HCT116 (cell line): ENCODE measurements at regions not wholly inside any gene's neighbourhood (a gene's known extent, or its start where the extent isn't known, plus 50 kb on each side); places are given as distances from the start of the nearest gene placed in this dataset.

Source experiments
- ATAC-seq: fragments of 200-7000 bp; cut with Tn5 transposase; 2 replicates; pipeline ENCODE4 v1.9.1; 2020; ENCODE audit warnings: mild to moderate bottlenecking, moderate library complexity
- BruUV-seq: library from RNA; stranded (reverse); fragments of 400-500 nt; replicated peaks from 2 replicates; lab custom pipeline; 2021; lab: Mats Ljungman, UMichigan
- CTCF ChIA-PET: fragments of 300-600 bp; sonication (Branson Sonifier 250); formaldehyde crosslinking; loops from one replicate; lab custom pipeline; 2021; ENCODE audit warnings: antibody characterized with exemption; lab: Charles Lee
- POLR2A ChIA-PET: fragments of 300-600, 350-600 bp; sonication (Branson Sonifier 250); formaldehyde crosslinking; loops from one replicate; lab custom pipeline; 2021; ENCODE audit warnings: antibody characterized with exemption; lab: Charles Lee
- RAD21 ChIA-PET, 2 experiments: fragments of 300-600 bp; sonication (Branson Sonifier 250); formaldehyde crosslinking; loops; one replicate each; lab custom pipeline; 2023; ENCODE audit warnings: low total read pairs in 2 of 2; ENCODE audit not compliant: uncharacterized antibody in 2 of 2, unreplicated experiment in 2 of 2, low non-redundant PET in 1 of 2; lab: Charles Lee
- DNase-seq: peaks from one replicate; pipeline ENCODE4 v3.0.0-alpha.2; 2010; ENCODE audit warnings: low read depth, low spot score
- H2AFZ ChIP-seq: fragments of 200-600 bp; shearing (Covaris generic), sonication (generic); 2 replicates; pipeline ENCODE4 v1.6.1; 2017; ENCODE audit warnings: low read depth, mixed run types, mixed read lengths, antibody characterized with exemption, low read length; ENCODE audit not compliant: poor library complexity, severe bottlenecking
- H3K27ac ChIP-seq: 2 replicates; pipeline ENCODE4 v1.5.1; 2012; ENCODE audit warnings: low read depth, low read length
- H3K27me3 ChIP-seq: fragments of 200-600 bp; sonication (generic); 2 replicates; pipeline ENCODE4 v1.6.1; 2016; ENCODE audit warnings: mixed run types, low read length, mixed read lengths; ENCODE audit not compliant: insufficient read depth
- H3K36me3 ChIP-seq, 2 experiments: fragments of 200-500 bp in 1 of 2; fragments of 200-600 bp in 1 of 2; sonication (Bioruptor generic) in 1 of 2; sonication (generic) in 1 of 2; 2 replicates each; pipeline versions ENCODE4 v1.5.1 to v1.6.1; 2014 to 2016; ENCODE audit warnings: low read length in 2 of 2, inconsistent platforms in 1 of 2, mixed read lengths in 1 of 2, mixed run types in 1 of 2; ENCODE audit not compliant: insufficient read depth in 2 of 2, control insufficient read depth in 1 of 2
- H3K4me1 ChIP-seq, 2 experiments: fragments of 200-600 bp in 1 of 2; sonication (generic) in 1 of 2; 2 replicates each; pipeline versions ENCODE4 v1.5.1 to v1.6.1; 2012 to 2017; ENCODE audit warnings: low read length in 2 of 2, inconsistent platforms in 1 of 2, mild to moderate bottlenecking in 1 of 2, mixed read lengths in 1 of 2, mixed run types in 1 of 2, moderate library complexity in 1 of 2; ENCODE audit not compliant: insufficient read depth in 2 of 2, control insufficient read depth in 1 of 2
- H3K4me2 ChIP-seq: fragments of 200-600 bp; sonication (generic); 2 replicates; pipeline ENCODE4 v1.6.1; 2017; ENCODE audit warnings: mixed run types, low read length, mixed read lengths
- H3K4me3 ChIP-seq, 2 experiments: fragments of 200-600 bp in 1 of 2; sonication (generic) in 1 of 2; replicated peaks in 1 of 2; 2 replicates each; pipeline ENCODE4 v1.5.1; 2011 to 2016; ENCODE audit warnings: low read length in 2 of 2, control low read depth in 1 of 2, low read depth in 1 of 2, mild to moderate bottlenecking in 1 of 2, mixed read lengths in 1 of 2, mixed run types in 1 of 2
- H3K79me2 ChIP-seq: fragments of 200-600 bp; sonication (generic); 2 replicates; pipeline ENCODE4 v1.6.1; 2017; ENCODE audit warnings: mild to moderate bottlenecking, mixed run types, low read length, moderate library complexity, mixed read lengths; ENCODE audit not compliant: insufficient read depth
- H3K9ac ChIP-seq: fragments of 200-600 bp; sonication (generic); 2 replicates; pipeline ENCODE4 v1.6.1; 2016; ENCODE audit warnings: low read length, mixed read lengths
- H3K9me2 ChIP-seq: fragments of 200-600 bp; sonication (generic), shearing (Covaris generic); 2 replicates; pipeline ENCODE4 v1.6.1; 2017; ENCODE audit warnings: mixed run types, mild to moderate bottlenecking, moderate library complexity; ENCODE audit not compliant: insufficient read depth
- H3K9me3 ChIP-seq, 2 experiments: fragments of 200-500 bp in 1 of 2; fragments of 200-600 bp in 1 of 2; sonication (Bioruptor generic) in 1 of 2; sonication (generic) in 1 of 2; 2 replicates each; pipeline ENCODE4 v1.6.1; 2014 to 2017; ENCODE audit warnings: low read length in 2 of 2, mixed read lengths in 2 of 2, inconsistent platforms in 1 of 2, low read depth in 1 of 2, mild to moderate bottlenecking in 1 of 2, mixed run types in 1 of 2, moderate library complexity in 1 of 2; ENCODE audit not compliant: control insufficient read depth in 1 of 2, insufficient read depth in 1 of 2
- H4K20me1 ChIP-seq: fragments of 200-600 bp; sonication (generic), shearing (Covaris generic); 2 replicates; pipeline ENCODE4 v1.6.1; 2017; ENCODE audit warnings: mixed run types, mild to moderate bottlenecking, moderate library complexity; ENCODE audit not compliant: insufficient read depth
- CBX3 ChIP-seq: IDR thresholded peaks from 2 replicates; pipeline ENCODE4 v1.6.1; 2012; ENCODE audit warnings: low read depth
- CTCF ChIP-seq, 3 experiments: fragments of 200-600 bp in 1 of 3; sonication (generic) in 1 of 3; IDR thresholded peaks in 2 of 3; conservative IDR thresholded peaks in 1 of 3; 2 replicates each; pipeline ENCODE4 v1.5.1; 2012 to 2017; ENCODE audit warnings: low read depth in 2 of 3, low read length in 2 of 3, antibody characterized with exemption in 1 of 3, borderline replicate concordance in 1 of 3, control low read depth in 1 of 3, mild to moderate bottlenecking in 1 of 3, mixed read lengths in 1 of 3, mixed run types in 1 of 3, moderate library complexity in 1 of 3; ENCODE audit not compliant: insufficient read depth in 1 of 3
- EGR1 ChIP-seq: IDR thresholded peaks from 2 replicates; pipeline ENCODE4 v1.6.1; 2012; ENCODE audit warnings: low read depth
- ELF1 ChIP-seq: IDR thresholded peaks from 2 replicates; pipeline ENCODE4 v1.6.1; 2012; ENCODE audit warnings: low read depth, borderline replicate concordance
- EZH2 ChIP-seq: fragments of 200-600 bp; sonication (generic); IDR thresholded peaks from 2 replicates; pipeline ENCODE4 v1.6.1; 2017; ENCODE audit warnings: antibody characterized with exemption, mixed run types
- FOSL1 ChIP-seq: IDR thresholded peaks from 2 replicates; pipeline ENCODE4 v1.6.1; 2012; ENCODE audit warnings: low read depth
- JUND ChIP-seq: IDR thresholded peaks from 2 replicates; pipeline ENCODE4 v1.6.1; 2012
- POLR2A ChIP-seq: IDR thresholded peaks from 2 replicates; pipeline ENCODE4 v1.7.0; 2011; ENCODE audit warnings: borderline replicate concordance; ENCODE audit not compliant: insufficient read depth, insufficient read length; ENCODE audit errors: extremely low read depth
- SIN3A ChIP-seq: IDR thresholded peaks from 2 replicates; pipeline ENCODE4 v1.6.1; 2012; ENCODE audit warnings: low read depth
- TCF7L2 ChIP-seq: IDR thresholded peaks from 2 replicates; pipeline ENCODE4 v1.7.0; 2011; ENCODE audit warnings: borderline replicate concordance, inconsistent platforms; ENCODE audit not compliant: insufficient read depth, insufficient read length; ENCODE audit errors: extremely low read depth
- YY1 ChIP-seq: IDR thresholded peaks from 2 replicates; pipeline ENCODE4 v1.6.1; 2011; ENCODE audit warnings: low read length, low read depth, moderate library complexity, mild to moderate bottlenecking; ENCODE audit not compliant: insufficient replicate concordance; ENCODE audit errors: extremely low read depth
- ZBTB33 ChIP-seq: IDR thresholded peaks from 2 replicates; pipeline ENCODE4 v1.6.1; 2011; ENCODE audit warnings: mild to moderate bottlenecking, low read length, moderate library complexity; ENCODE audit not compliant: insufficient replicate concordance; ENCODE audit errors: extremely low read depth
- ZNF274 ChIP-seq: fragments of 200-500 bp; sonication (Bioruptor generic); IDR thresholded peaks from 2 replicates; pipeline ENCODE4 v1.6.1; 2014; ENCODE audit warnings: mild to moderate bottlenecking, low read depth, low read length, inconsistent platforms
- intact Hi-C: fragments of 100-400 bp; cut with micrococcal nuclease; formaldehyde crosslinking; loops from 2 replicates; pipeline ENCODE4 v1.10.0; 2022
- TF ChIP-seq, protein P1 (sequence below): IDR thresholded peaks from 2 replicates; pipeline ENCODE4 v1.6.1; 2012

DNA sequence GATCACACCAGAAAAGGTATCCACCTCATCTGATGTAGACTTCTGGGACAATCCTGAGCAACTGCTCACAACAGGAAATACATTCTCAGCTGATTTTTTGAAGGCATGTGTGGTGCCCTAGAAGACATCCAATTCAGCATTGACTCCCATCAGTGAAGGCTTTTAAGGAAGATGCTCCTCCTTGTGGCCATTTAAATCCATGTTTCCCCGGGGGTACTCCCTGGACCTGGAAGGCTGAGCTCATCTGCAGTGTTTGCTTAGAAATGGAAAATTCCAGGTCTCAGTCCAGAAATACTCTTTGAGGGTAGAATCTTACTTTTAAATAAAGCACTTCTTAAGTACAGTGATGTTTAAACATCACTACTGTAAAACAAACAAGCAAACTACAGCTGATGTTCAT lies 195.5 kb upstream of the PDE10A start:
- no peaks in the 10 kb centered on the region for H3K79me2 ChIP-seq
- H2AFZ ChIP-seq: no peak overlapping the region
- H3K27ac ChIP-seq: no peak overlapping the region
- no peaks in the 10 kb centered on the region for H4K20me1 ChIP-seq
- no peak for TF ChIP-seq JUND
- 0 out of 6 replicates have a peak, but pooled peaks of 2 of the 3 experiments have one; percentile 7 to 28 for TF ChIP-seq CTCF (IDR thresholded peaks at IDR 0.05 in 2 of 3, conservative IDR thresholded peaks at IDR 0.05 in 1 of 3; ENCODE audit: borderline replicate concordance in 1 of 3, insufficient read depth in 1 of 3, low read depth in 2 of 3, low read length in 2 of 3)
- TF ChIP-seq, all 23 proteins: peak for 1
- no peaks in the 10 kb centered on the region for H3K27me3 ChIP-seq
- no peaks in the 10 kb centered on the region for H3K9me2 ChIP-seq
- H3K36me3 ChIP-seq: no peaks in the 10 kb centered on the region
- ATAC-seq (no peak), DNase-seq (no peak)
- H3K9ac ChIP-seq: no peak overlapping the region
- ChIA-PET POLR2A (no interaction called here), RAD21 (no interaction called here), CTCF (interaction anchor here (1.2 to 1.4 kb wide), 2 partner anchors 8 to 419 kb away, joined by 6 to 7 read pairs; no protein-coding TSS in a partner anchor)
- no peaks in the 10 kb centered on the region for H3K4me1 ChIP-seq
- no peak overlapping the region for H3K4me3 ChIP-seq
- intact Hi-C loops: no loop called here
- H3K4me2 ChIP-seq: no peak overlapping the region
- no peaks in the 10 kb centered on the region for H3K9me3 ChIP-seq
- no TSS peak for BruUV-seq

GRCh38 chr6:165855856-165856255 lies 192.8 kb upstream of the PDE10A start:
- H3K4me1 ChIP-seq: no peaks in the 10 kb centered on the region
- no peak for ATAC-seq
- intact Hi-C loops: no loop called here
- H3K79me2 ChIP-seq: no peaks in the 10 kb centered on the region
- no peaks in the 10 kb centered on the region for H3K27me3 ChIP-seq
- H2AFZ ChIP-seq: no peak overlapping the region
- no peak overlapping the region for H3K4me3 ChIP-seq
- H3K9me2 ChIP-seq: no peaks in the 10 kb centered on the region
- H3K9me3 ChIP-seq: no peaks in the 10 kb centered on the region
- no peak overlapping the region for H3K9ac ChIP-seq
- no peak for DNase-seq
- no peak overlapping the region for H3K4me2 ChIP-seq
- no peaks in the 10 kb centered on the region for H3K36me3 ChIP-seq
- ChIA-PET RAD21 (no interaction called here), CTCF (no interaction called here), POLR2A (no interaction called here)
- no peak overlapping the region for H3K27ac ChIP-seq
- no peaks in the 10 kb centered on the region for H4K20me1 ChIP-seq
- no TSS peak for BruUV-seq
- TF ChIP-seq CTCF (IDR thresholded peaks at IDR 0.05 in 2 of 3, conservative IDR thresholded peaks at IDR 0.05 in 1 of 3; ENCODE audit: borderline replicate concordance in 1 of 3, insufficient read depth in 1 of 3, low read depth in 2 of 3, low read length in 2 of 3): no peak
- TF ChIP-seq TCF7L2: no peak
- TF ChIP-seq POLR2A: no peak
- TF ChIP-seq ZNF274: no peak
- no peak for TF ChIP-seq YY1
- TF ChIP-seq EZH2: no peak
- TF ChIP-seq, protein P1, sequence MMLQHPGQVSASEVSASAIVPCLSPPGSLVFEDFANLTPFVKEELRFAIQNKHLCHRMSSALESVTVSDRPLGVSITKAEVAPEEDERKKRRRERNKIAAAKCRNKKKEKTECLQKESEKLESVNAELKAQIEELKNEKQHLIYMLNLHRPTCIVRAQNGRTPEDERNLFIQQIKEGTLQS: no peak
- TF ChIP-seq ELF1: no peak
- no peak for TF ChIP-seq ZBTB33
- no peak for TF ChIP-seq SIN3A
- TF ChIP-seq CBX3: no peak
- TF ChIP-seq EGR1: no peak
- TF ChIP-seq FOSL1: no peak
